Esophagus (tissue), 2 donors: ENCODE measurements at regions not wholly inside any gene's neighbourhood (a gene's known extent, or its start where the extent isn't known, plus 50 kb on each side); places are given as distances from the start of the nearest gene placed in this dataset.
A peak's percentile ranks its signal among the peaks of the same experiment; 100 is the strongest.

ENCODE experiments used
- H3K27ac ChIP-seq, 2 donors: one replicate each; pipeline ENCODE4 v1.5.1; 2013; ENCODE audit warnings: low read depth in 2 of 2, mild to moderate bottlenecking in 2 of 2, inconsistent platforms in 1 of 2, low read length in 1 of 2, moderate library complexity in 1 of 2
- H3K27me3 ChIP-seq, 2 donors: one replicate each; pipeline ENCODE4 v1.6.1; 2013; ENCODE audit warnings: low read length in 2 of 2, control low read depth in 1 of 2, mild to moderate bottlenecking in 1 of 2; ENCODE audit not compliant: insufficient read depth in 2 of 2, control insufficient read depth in 1 of 2
- H3K36me3 ChIP-seq, 2 donors: one replicate each; pipeline ENCODE4 v1.6.1; 2013; ENCODE audit warnings: low read length in 1 of 2; ENCODE audit not compliant: control insufficient read depth in 2 of 2, insufficient read depth in 2 of 2
- H3K4me1 ChIP-seq, 2 donors: one replicate each; pipeline ENCODE4 v1.6.1; 2013; ENCODE audit warnings: low read length in 1 of 2; ENCODE audit not compliant: control insufficient read depth in 2 of 2, insufficient read depth in 2 of 2
- H3K4me3 ChIP-seq, 2 donors: one replicate each; pipeline ENCODE4 v1.5.1; 2013; ENCODE audit warnings: low read length in 2 of 2, mild to moderate bottlenecking in 2 of 2, low read depth in 1 of 2, moderate library complexity in 1 of 2
- H3K9me3 ChIP-seq, 2 donors: one replicate each; pipeline ENCODE4 v1.6.1; 2013; ENCODE audit warnings: mild to moderate bottlenecking in 2 of 2, low read depth in 1 of 2, low read length in 1 of 2, moderate library complexity in 1 of 2; ENCODE audit not compliant: control insufficient read depth in 2 of 2, insufficient read depth in 1 of 2
- WGBS, 2 donors: extraction: QIAGEN DNeasy Blood & Tissue Kit; methylation state at CpG; one replicate each; pipeline ENCODE4 v1.1.7; 2013; 5-methylcytosine and 5-hydroxymethylcytosine counted together
- donor health status: healthy with polysubstance abuse.
- donor health status: Bipolar disorder and iron deficiency.

DNA sequence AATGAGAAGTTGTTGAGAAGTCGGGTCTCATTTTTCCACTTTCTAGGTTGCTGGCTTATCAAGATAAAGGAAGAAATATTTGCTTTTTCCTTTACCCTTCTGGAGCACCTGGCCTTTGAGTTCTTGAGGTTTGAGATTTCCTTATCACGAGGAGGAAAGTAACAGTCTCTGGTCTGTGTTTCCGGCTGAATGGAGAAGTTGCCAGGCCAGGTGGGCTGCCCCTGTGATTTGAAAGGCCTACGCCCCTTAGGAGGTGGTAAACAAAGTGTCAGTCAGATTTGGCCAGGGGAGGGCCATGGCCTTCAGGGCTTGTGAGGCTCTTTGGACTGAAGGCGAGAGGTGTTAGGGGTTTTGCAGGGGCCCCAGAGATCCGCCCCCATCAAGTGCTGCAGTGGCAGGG, 156.7 kb upstream of the HAAO start:
- Histone ChIP-seq H3K4me3 (no peak overlapping the region), H3K9me3 (no peaks in the 10 kb centered on the region), H3K27ac (no peak overlapping the region), H3K4me1 (peaks cover 0 to 2% of the 10 kb centered on the region in 2 donors), H3K36me3 (no peaks in the 10 kb centered on the region), H3K27me3 (no peaks in the 10 kb centered on the region)
- WGBS, 2 donors = 65 to 80% methylated on average over 6 of the region's 6 CpGs

GRCh38 chr2:42947809-42948600, 155.6 kb upstream of the HAAO start:
- Histone ChIP-seq H3K27me3 (no peaks in the 10 kb centered on the region), H3K4me3 (no peak overlapping the region), H3K36me3 (no peaks in the 10 kb centered on the region), H3K27ac (no peak overlapping the region), H3K4me1 (peaks cover 0 to 2% of the 10 kb centered on the region in 2 donors), H3K9me3 (no peaks in the 10 kb centered on the region)
- WGBS, 2 donors = 95 to 96% methylated on average over 2 of the region's 2 CpGs

DNA sequence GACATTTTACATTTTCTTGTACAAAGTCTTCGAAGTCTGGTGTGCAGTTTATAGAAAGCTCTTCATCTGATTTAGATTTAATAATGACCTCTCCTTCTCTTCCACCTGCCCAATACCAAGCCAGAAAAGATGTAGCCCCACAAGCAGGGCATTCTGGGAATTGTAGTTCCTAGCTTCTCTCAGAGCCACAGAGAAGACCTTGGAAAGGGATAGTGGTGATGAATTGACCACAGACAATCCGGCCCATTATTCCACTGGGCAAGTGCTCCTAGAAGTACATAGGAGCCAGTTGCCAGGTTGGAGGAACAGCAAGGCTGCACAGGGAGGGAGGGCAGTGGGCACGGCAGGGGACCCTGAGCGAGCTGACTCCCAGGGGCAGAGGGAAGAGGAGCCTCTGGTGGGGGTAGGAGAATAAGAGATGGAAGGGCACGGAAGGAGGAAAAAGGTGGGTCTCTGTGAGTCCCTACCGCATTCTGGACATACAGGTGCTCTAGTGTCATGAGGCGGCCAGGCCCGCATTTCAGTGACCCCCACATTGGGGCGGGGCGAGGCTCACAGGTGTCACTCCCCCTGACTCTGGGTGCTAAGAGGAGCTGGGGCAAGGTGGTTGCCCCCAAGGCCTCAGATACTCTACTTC, 152.5 kb upstream of the HAAO start:
- no peaks in the 10 kb centered on the region for H3K27me3 ChIP-seq
- H3K4me1 ChIP-seq = peaks cover 0 to 2% of the 10 kb centered on the region in 2 donors
- no peaks in the 10 kb centered on the region for H3K36me3 ChIP-seq
- H3K27ac ChIP-seq = no peak overlapping the region
- WGBS, 2 donors = 92 to 94% methylated on average over 9 to 10 of the region's 10 CpGs
- H3K4me3 ChIP-seq = no peak overlapping the region
- no peaks in the 10 kb centered on the region for H3K9me3 ChIP-seq

DNA sequence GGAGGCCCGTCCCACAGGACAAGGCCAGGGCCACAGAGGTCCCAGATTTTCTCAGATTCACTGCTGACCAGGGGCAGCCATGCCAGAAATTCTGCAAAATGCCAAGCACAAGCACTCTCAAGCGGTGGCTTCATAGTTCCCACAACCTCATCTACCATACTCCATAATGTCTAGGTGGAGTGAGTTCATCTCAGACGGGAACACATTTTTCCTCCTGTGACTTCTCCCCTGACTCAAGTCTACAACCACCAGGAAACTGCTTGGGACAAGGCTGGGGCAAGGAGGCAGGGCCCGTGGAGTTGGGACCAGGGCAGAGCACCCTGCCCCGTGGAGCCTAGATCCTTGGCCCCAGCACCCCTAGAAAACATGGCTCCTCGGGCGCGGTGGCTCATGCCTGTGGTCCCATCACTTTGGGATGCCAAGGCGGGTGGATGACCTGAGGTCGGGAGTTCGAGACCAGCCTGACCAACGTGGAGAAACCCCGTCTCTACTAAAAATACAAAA, 150.7 kb upstream of the HAAO start:
- no peak overlapping the region for H3K4me3 ChIP-seq
- H3K27me3 ChIP-seq = no peaks in the 10 kb centered on the region
- no peak overlapping the region for H3K27ac ChIP-seq
- peaks cover 0 to 8% of the 10 kb centered on the region in 2 donors for H3K4me1 ChIP-seq
- no peaks in the 10 kb centered on the region for H3K9me3 ChIP-seq
- 94 to 95% methylated on average over 13 of the region's 13 CpGs for WGBS, 2 donors
- no peaks in the 10 kb centered on the region for H3K36me3 ChIP-seq

- H3K27me3 ChIP-seq = no peaks in the 10 kb centered on the region
- H3K4me3 ChIP-seq = no peak overlapping the region
- 89 to 92% methylated on average over 8 of the region's 8 CpGs for WGBS, 2 donors
- H3K27ac ChIP-seq = peak overlapping the region in 1 of 2 donors; percentile 6
- no peaks in the 10 kb centered on the region for H3K36me3 ChIP-seq
- peaks cover 0 to 11% of the 10 kb centered on the region in 2 donors for H3K4me1 ChIP-seq
- no peaks in the 10 kb centered on the region for H3K9me3 ChIP-seq
Measured at GRCh38 chr2:42942214-42942989, 150.0 kb upstream of the HAAO start.

- Histone ChIP-seq H3K36me3 (no peaks in the 10 kb centered on the region), H3K27me3 (no peaks in the 10 kb centered on the region), H3K9me3 (no peaks in the 10 kb centered on the region), H3K4me3 (no peak overlapping the region), H3K27ac (no peak overlapping the region), H3K4me1 (peaks cover 0 to 14% of the 10 kb centered on the region in 2 donors)
- 85 to 93% methylated on average over 3 of the region's 3 CpGs for WGBS, 2 donors
Measured at GRCh38 chr2:42941633-42942176, 149.3 kb upstream of the HAAO start.

DNA sequence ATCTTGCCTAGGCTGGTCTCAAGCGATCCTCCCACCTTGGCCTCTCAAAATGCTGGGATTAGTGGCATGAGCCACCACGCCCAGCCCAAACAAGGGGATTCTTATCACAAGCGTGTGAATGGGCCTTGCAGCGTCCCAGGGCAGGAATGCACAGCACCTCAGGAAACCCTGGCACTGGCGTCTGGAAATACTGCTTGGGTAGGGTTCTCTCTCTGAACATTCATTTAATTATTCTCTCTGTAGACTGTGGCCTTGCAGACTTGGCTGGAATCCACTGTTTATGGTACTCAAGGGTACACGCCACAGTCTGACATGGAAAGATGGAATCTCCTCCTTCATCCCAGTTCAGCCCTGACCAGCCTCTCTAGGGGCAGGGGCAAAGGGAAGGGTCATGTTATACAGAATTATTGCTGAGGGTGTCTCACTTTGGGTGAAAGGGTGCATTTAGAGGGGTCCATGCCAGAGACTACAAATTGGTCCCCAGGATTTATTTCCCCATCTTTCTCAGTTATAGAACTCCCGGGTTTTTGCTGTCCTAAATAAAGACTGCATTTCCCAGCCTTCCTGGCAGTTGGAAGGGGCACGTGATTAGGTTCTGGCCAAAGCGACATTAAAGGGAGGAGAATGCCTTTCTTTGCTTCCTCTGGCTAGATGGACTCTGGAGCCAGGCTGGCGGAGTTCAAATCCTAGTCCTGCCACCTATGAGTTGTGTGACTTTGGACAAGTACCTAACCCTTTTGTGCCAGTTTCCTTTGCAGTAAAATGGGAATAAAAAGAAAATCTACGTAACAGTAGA, 147.2 kb upstream of the HAAO start:
- H3K36me3 ChIP-seq = no peaks in the 10 kb centered on the region
- WGBS, 2 donors = 36 to 43% methylated on average over 11 of the region's 11 CpGs
- no peaks in the 10 kb centered on the region for H3K9me3 ChIP-seq
- peaks cover 0 to 27% of the 10 kb centered on the region in 2 donors for H3K4me1 ChIP-seq
- H3K4me3 ChIP-seq = no peak overlapping the region
- no peaks in the 10 kb centered on the region for H3K27me3 ChIP-seq
- peak overlapping the region; percentile 39 to 58 for H3K27ac ChIP-seq

DNA sequence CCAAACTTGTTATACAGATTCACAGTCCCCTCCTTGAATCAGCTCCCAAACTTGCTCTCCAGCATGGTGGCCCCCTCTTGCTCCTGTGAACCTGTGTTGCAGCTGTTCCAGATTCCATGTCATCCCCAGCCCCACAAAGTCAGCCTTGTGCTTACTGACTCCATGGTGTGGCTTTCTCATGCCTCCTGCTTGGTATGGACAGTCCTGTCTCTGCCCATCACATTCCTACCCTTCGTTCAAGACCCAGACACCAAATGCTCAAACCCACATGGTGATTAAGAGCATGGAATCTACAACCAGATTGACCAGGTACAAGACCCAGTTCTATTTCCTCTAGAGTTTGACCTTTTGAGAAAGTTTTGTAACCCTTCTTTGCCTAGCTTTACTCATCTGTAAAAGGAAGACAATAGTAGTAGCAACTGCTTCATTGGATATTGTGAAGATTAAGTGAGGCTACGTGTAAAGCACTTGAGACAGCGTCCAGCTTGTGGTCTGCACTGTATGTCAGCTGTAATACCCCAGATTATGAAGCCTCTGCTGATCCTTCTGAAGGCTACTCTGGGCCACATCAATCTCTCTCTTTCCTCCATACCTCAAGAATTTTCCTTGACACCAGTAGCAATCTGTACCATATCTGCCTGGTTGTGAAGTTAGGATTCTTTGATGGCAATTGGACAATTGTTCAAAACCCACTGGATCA, 146.4 kb upstream of the HAAO start:
- H3K27me3 ChIP-seq = no peaks in the 10 kb centered on the region
- no peak overlapping the region for H3K4me3 ChIP-seq
- no peaks in the 10 kb centered on the region for H3K9me3 ChIP-seq
- peak overlapping the region in 1 of 2 donors; percentile 24 for H3K27ac ChIP-seq
- peaks cover 0 to 29% of the 10 kb centered on the region in 2 donors for H3K4me1 ChIP-seq
- no peaks in the 10 kb centered on the region for H3K36me3 ChIP-seq
- 75 to 78% methylated on average over 3 of the region's 3 CpGs for WGBS, 2 donors
